Neural cell (in vitro differentiated cells): ENCODE measurements at regions not wholly inside any gene's neighbourhood (a gene's known extent, or its start where the extent isn't known, plus 50 kb on each side); places are given as distances from the start of the nearest gene placed in this dataset.

Experiments
- CTCF ChIP-seq: fragments of 450-650 bp; IDR thresholded peaks from 2 replicates; pipeline ENCODE4 v1.5.1; 2014; ENCODE audit warnings: antibody characterized with exemption, mild to moderate bottlenecking, moderate library complexity; ENCODE audit not compliant: poor library complexity, severe bottlenecking
- EZH2 ChIP-seq: fragments of 200-600, 300-800 bp; shearing (Covaris generic), sonication (generic); IDR thresholded peaks from 2 replicates; pipeline ENCODE4 v1.6.1; 2014; ENCODE audit warnings: antibody characterized with exemption, low read length, borderline replicate concordance, mild to moderate bottlenecking; ENCODE audit not compliant: insufficient read depth, poor library complexity, severe bottlenecking
- POLR2AphosphoS5 ChIP-seq: IDR thresholded peaks from 2 replicates; pipeline ENCODE4 v1.6.1; 2012
- RAD21 ChIP-seq: fragments of 450-650 bp; conservative IDR thresholded peaks from 2 replicates; pipeline ENCODE4 v1.6.1; 2014; ENCODE audit warnings: antibody characterized with exemption, mild to moderate bottlenecking, moderate library complexity
- REST ChIP-seq: IDR thresholded peaks from 2 replicates; pipeline ENCODE4 v1.6.1; 2012; ENCODE audit warnings: borderline replicate concordance
- SMC3 ChIP-seq: fragments of 450-650 bp; conservative IDR thresholded peaks from 2 replicates; pipeline ENCODE4 v1.6.1; 2014; ENCODE audit warnings: antibody characterized with exemption, mild to moderate bottlenecking, moderate library complexity; ENCODE audit not compliant: poor library complexity

DNA sequence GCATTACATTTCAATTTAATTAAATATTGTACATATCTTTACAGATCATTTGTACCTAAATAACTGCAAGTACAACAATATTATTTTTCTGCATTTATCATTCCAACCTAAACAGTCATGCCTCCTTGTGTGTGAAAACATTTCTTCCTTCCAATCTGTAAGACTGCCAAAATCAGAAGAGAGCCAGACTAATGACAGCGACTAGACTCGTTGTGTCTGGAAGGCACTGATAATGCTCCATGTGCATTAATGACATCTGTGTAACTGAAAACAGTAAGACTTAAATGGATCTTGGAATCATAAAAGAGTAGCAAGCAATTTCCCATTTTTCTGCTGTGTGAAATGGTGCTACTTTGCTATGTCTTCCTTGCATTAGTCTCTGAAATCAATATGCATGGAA, 278.0 kb upstream of the DSEL start:
- TF ChIP-seq CTCF (no peak), SMC3 (no peak), EZH2 (no peak), POLR2AphosphoS5 (peak; percentile 20), RAD21 (no peak), REST (no peak)
